HG03103 (cell line): ENCODE measurements at regions not wholly inside any gene's neighbourhood (a gene's known extent, or its start where the extent isn't known, plus 50 kb on each side); places are given as distances from the start of the nearest gene placed in this dataset.

Experiments
- ATAC-seq: cut with Tn5 transposase; IDR thresholded peaks from one replicate; pipeline ENCODE4 v1.9.1; 2021; ENCODE audit warnings: low read depth; ENCODE audit not compliant: unreplicated experiment

- no peak for ATAC-seq
Measured at GRCh38 chr20:11585752-11586352, 331.8 kb upstream of the BTBD3 start.

DNA sequence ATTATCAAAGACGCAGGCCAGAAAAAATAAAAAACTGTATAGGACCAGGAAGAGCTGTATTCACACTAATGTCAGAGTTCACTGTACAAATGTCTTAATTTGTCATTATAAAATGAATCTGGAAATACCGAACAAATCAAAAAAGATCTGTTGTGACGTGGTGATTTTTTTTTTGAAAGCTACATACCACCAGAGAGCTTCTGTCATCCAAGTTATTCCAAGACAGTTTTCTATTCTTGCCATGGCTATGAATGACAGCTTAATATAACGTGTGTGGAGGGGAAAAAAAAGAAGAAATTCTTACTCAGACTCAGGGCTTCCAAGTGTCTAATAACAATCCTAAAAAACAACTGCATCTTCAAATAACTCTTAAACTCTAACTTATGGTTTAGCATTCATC lies 328.8 kb upstream of the BTBD3 start:
- no peak for ATAC-seq

- no peak for ATAC-seq
Measured at GRCh38 chr20:11591965-11592364, 325.7 kb upstream of the BTBD3 start.

DNA sequence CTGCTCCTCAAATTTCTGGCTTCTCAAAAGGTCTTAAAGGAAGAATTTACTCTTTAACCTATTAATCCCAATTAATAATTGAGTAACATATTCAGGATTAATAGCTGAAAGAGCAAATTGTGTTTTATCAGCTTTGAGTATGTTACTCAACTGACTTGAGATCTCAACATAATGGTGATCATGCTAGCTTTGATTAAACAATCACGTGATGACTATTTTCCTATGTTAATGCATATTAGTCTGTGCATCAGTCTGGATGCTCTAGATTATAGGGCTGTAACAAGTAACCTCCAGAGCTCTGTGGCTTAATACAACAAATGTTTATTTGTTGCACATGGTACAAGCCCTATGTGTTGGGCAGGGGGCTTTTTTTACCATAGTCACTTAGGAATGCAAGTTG lies 313.4 kb upstream of the BTBD3 start:
- no peak for ATAC-seq

GRCh38 chr20:11607047-11607446 lies 310.6 kb upstream of the BTBD3 start:
- no peak for ATAC-seq

GRCh38 chr20:11608736-11609135 lies 309.0 kb upstream of the BTBD3 start:
- ATAC-seq = no peak

DNA sequence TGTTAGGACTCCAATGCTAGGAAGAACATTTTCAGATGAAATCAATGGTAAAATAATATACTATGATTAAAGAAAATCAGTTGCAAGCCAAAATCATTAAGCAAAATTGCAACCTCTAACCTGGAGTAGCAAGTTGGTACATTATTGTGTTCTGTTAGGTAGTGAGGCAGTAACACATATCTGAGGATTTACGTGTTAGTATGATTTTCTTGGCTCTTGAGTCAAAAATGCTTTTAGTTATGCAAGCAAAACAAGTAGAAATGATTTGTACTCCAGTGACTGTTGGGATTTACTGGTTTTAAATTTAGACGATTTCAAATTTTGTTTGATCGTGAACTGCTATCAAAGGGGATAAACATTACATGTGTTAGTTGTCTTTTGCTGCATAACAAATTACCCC lies 293.0 kb upstream of the BTBD3 start:
- ATAC-seq = no peak

DNA sequence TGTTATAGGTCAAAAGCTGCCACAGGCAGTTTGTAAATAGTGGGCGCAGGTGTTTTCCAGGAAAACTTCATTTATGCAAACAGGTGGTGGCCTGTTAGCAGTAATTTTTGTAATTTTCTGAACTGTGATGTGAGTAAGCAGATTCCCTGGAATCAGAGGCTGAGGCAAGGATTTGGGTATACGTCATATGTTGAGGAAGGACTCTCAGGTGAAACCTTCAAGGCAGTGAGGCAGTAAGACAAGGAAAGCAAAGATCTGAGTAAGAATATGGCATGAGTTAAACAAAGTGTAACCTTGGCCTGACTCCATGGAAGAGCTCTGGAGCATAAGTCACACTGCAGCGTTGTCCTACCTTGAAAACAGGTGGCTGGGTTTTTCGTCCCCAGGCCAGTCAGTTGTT lies 291.1 kb upstream of the BTBD3 start:
- ATAC-seq = no peak

DNA sequence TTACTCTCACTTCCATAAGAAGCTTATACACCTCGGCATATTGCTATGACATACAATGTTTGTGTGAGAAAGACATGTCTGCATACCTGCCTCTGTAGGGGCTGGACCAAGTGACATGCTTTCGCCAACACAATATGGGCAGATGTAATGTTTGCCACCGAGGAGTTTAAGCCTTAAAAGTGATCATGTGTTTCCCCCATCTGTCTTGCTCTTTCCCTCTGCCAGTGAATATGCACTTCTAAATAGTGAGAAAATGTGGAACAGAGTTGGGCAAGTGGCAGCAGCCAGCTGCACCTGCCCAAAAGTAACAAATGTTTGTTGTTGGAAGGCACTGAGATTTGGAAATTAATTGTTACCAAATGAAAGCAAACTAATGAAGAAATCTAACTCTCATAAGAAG lies 274.8 kb upstream of the BTBD3 start:
- no peak for ATAC-seq

- ATAC-seq = no peak
Measured at GRCh38 chr20:11646359-11646758, 271.3 kb upstream of the BTBD3 start.

DNA sequence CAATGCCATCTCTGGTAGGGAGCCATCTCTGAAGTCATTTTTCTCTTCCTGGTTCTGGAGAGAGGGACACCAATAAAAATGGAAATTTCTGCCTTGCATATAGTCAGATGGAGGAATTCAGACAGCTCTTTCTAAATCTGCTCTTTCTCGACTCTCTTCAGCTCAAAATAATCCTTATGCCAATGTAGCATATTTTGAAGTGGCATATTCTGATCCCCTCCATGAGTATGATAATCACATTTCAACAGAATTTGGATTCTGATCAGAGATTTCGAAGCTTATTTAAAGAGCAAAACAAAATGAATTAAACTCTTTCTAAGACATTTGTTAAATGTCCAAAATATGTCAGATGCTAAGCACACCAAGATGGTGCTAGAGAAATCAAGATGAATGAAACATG lies 267.1 kb upstream of the BTBD3 start:
- ATAC-seq = no peak

- ATAC-seq = no peak
Measured at GRCh38 chr20:11651138-11651537, 266.6 kb upstream of the BTBD3 start.

DNA sequence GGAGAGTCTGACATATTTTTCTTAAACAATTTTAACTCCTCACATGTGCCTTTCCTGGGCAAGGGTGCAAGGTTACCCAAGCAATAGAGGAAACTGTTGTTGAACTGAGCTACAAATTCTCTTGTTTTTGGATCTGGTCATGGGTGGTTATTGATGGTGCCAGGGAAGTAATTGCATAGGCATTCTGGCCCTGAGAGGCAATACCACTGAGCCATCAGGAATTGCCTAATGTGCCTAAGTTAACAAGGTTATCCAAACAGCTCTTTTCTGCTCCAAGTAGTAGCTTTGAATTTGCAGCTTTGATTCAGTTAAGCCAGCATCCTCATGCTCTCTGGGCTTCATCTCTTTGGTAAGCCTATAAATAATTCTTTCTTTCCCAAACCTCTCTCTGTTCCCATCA lies 266.0 kb upstream of the BTBD3 start:
- no peak for ATAC-seq

DNA sequence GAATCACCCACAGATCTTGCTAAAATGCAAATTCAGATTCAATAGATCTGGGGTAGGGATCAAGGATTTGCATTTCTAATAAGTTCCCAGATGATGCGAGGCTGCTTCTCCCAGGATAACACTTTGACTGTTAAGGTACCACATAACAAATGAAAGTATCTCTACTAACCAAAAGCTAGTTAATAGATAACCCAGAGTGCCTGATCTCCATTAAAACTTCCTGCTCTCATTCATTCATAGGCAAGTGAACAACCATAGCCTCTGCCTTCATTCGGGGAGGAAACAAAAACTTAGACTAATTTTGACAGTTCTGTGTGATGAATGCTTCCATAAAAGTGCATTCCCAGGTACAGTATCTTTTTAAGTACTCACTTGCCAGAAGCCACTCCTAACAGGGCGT lies 265.6 kb upstream of the BTBD3 start:
- no peak for ATAC-seq

DNA sequence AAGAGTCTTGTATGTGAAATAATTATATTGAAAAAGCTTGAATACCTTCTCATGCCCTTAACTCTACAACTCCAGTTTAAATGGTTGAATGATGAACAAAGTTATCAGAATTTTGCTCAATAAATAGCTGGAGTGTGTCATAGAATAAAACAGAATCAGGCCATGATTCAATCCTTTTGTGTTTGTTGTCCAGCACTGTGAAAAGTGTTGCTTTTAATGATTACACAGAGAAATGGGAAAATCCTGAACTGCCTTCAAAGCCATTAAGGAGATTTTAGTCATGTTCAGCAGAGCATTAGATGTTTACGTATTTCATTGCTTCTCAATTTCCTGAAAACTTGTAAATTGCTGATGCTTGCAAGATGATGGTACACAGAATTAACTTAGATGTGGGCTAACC lies 262.9 kb upstream of the BTBD3 start:
- ATAC-seq = no peak

- no peak for ATAC-seq
Measured at GRCh38 chr20:11660673-11661072, 257.0 kb upstream of the BTBD3 start.

DNA sequence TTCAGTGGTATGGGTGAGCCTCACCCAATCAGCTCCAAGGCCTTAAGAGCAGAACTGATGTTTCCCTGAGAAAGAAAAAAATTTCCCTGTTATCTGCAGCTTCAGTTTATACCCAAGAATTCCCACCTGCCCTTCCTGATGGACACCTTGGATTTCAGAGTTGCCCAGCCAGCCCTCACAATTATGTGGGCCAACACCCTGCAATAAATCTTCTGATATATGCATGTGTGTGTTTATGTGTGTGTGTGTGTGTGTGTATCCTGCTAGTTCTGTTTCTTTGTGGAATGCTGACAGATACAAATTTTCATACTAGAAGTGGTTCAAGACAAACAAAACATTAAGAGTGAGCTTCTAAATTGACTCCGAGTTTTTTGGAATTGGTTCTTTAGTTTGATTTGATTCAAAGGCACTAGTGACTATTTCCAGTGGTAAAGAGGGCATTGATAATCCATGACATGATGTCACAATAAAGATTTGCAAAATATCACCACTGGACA lies 246.6 kb upstream of the BTBD3 start:
- no peak for ATAC-seq

- ATAC-seq = no peak
Measured at GRCh38 chr20:11672959-11673358, 244.7 kb upstream of the BTBD3 start.

- no peak for ATAC-seq
Measured at GRCh38 chr20:11675920-11676629, 241.6 kb upstream of the BTBD3 start.

DNA sequence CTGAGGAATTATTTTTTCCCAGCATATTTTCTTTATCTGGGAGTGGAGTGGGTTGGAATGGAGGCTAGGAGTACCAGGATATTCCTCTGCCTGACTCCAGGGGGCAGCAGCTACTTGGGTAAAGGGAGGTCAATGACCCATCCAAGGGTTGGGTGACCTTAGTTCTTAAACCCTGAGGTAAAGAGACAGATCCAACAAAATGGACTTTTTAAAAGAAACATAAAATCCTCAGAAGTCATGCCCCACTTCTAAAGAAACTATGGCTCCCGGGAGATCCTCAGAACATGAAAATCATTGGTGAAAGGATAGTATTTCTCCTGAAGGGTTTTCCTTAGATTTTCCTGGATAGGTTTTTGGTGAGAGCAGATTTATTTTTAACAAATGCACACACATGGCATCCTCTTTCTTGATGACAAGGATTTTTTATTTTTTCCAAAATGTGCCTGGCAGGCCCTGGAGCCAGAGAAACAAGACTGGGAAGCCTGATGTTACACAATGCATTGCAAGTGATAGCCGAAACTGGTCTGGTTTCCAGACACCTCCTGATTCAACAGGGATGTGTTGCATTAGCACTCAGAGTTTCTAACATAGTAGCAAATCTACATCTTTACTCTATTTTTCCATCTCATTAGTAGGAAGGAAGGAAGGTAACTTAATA lies 240.9 kb upstream of the BTBD3 start:
- no peak for ATAC-seq

- no peak for ATAC-seq
Measured at GRCh38 chr20:11677428-11677827, 240.3 kb upstream of the BTBD3 start.

- no peak for ATAC-seq
Measured at GRCh38 chr20:11677836-11678235, 239.9 kb upstream of the BTBD3 start.
